B cell (primary cell): ENCODE measurements at regions not wholly inside any gene's neighbourhood (a gene's known extent, or its start where the extent isn't known, plus 50 kb on each side); places are given as distances from the start of the nearest gene placed in this dataset.

Experiments used
- ATAC-seq: fragments of 200-7000 bp; cut with Tn5 transposase; one replicate; pipeline ENCODE4 v1.10.0; 2021; ENCODE audit warnings: low read depth, mild to moderate bottlenecking, moderate number of reproducible peaks, moderate library complexity
- CTCF ChIA-PET: fragments of 350-600 bp; sonication (Branson Sonifier 250); formaldehyde crosslinking; loops from one replicate; lab custom pipeline; 2021; ENCODE audit warnings: antibody characterized with exemption, inconsistent platforms; lab: Charles Lee
- POLR2A ChIA-PET: fragments of 350-600 bp; sonication (Branson Sonifier 250); formaldehyde crosslinking; loops from one replicate; lab custom pipeline; 2021; ENCODE audit warnings: antibody characterized with exemption; lab: Charles Lee
- DNase-seq: peaks from one replicate; pipeline ENCODE4 v3.0.0; 2013
- H2AFZ ChIP-seq: 2 replicates; pipeline ENCODE4 v1.6.1; 2012; ENCODE audit warnings: mild to moderate bottlenecking, low read depth, low read length; ENCODE audit not compliant: insufficient read depth, poor library complexity, severe bottlenecking
- H3K27ac ChIP-seq, 2 donors: 1 replicate in 1 of 2; 2 replicates in 1 of 2; pipeline ENCODE4 v1.5.1; 2012 to 2013; ENCODE audit warnings: low read length in 2 of 2, mild to moderate bottlenecking in 2 of 2, moderate library complexity in 1 of 2
- H3K27me3 ChIP-seq, 4 experiments: fragments of 200-600 bp in 1 of 4; sonication (generic) in 1 of 4; replicated peaks in 1 of 4; 1 replicate in 2 of 4; 2 replicates in 2 of 4; pipeline versions ENCODE4 v1.6.1 to v1.7.0; 2013 to 2016; ENCODE audit warnings: low read length in 3 of 4, mild to moderate bottlenecking in 2 of 4, mixed read lengths in 1 of 4, moderate library complexity in 1 of 4; ENCODE audit not compliant: insufficient read depth in 4 of 4, control insufficient read depth in 3 of 4; ENCODE audit errors: control extremely low read depth in 1 of 4
- H3K36me3 ChIP-seq, 2 experiments: replicated peaks in 1 of 2; 1 replicate in 1 of 2; 2 replicates in 1 of 2; pipeline versions ENCODE4 v1.6.1 to v1.7.1; 2013; ENCODE audit warnings: low read length in 1 of 2; ENCODE audit not compliant: insufficient read depth in 2 of 2, control insufficient read depth in 1 of 2; ENCODE audit errors: control extremely low read depth in 1 of 2, extremely low read depth in 1 of 2
- H3K4me1 ChIP-seq, 2 donors: fragments of 200-600 bp in 1 of 2; sonication (generic) in 1 of 2; 1 replicate in 1 of 2; 2 replicates in 1 of 2; pipeline versions ENCODE4 v1.5.1 to v1.6.1; 2013 to 2017; ENCODE audit warnings: low read length in 2 of 2; ENCODE audit not compliant: control insufficient read depth in 2 of 2, insufficient read depth in 2 of 2
- H3K4me2 ChIP-seq: replicated peaks from 2 replicates; pipeline ENCODE3; 2012; ENCODE audit warnings: mild to moderate bottlenecking, low read depth, low read length; ENCODE audit not compliant: poor library complexity, severe bottlenecking
- H3K4me3 ChIP-seq, 5 experiments: fragments of 200-600 bp in 1 of 5; sonication (generic) in 1 of 5; 1 replicate in 3 of 5; 2 replicates in 2 of 5; pipeline versions ENCODE4 v1.5.1 to v1.7.0; 2011 to 2016; ENCODE audit warnings: low read length in 4 of 5, mild to moderate bottlenecking in 4 of 5, low read depth in 2 of 5, control low read depth in 1 of 5, moderate library complexity in 1 of 5; ENCODE audit not compliant: insufficient read depth in 1 of 5; ENCODE audit errors: control extremely low read depth in 1 of 5, extremely low read depth in 1 of 5
- H3K79me2 ChIP-seq: fragments of 200-600 bp; sonication (generic); one replicate; pipeline ENCODE4 v1.6.0; 2016; ENCODE audit warnings: low read length; ENCODE audit not compliant: control insufficient read depth, insufficient read depth
- H3K9ac ChIP-seq: fragments of 200-600 bp; sonication (generic); 2 replicates; pipeline ENCODE4 v1.6.1; 2017; ENCODE audit warnings: mild to moderate bottlenecking, low read length, moderate library complexity
- H3K9me3 ChIP-seq, 3 donors: one replicate each; pipeline versions ENCODE4 v1.6.1 to v1.7.1; 2013; ENCODE audit warnings: low read length in 2 of 3; ENCODE audit not compliant: control insufficient read depth in 2 of 3, insufficient read depth in 1 of 3; ENCODE audit errors: control extremely low read depth in 1 of 3
- H4K20me1 ChIP-seq: 2 replicates; pipeline ENCODE4 v1.6.0; 2012; ENCODE audit warnings: mild to moderate bottlenecking, low read length; ENCODE audit not compliant: insufficient read depth, control insufficient read depth, poor library complexity, severe bottlenecking
- H3K27ac Mint-ChIP-seq: one replicate; pipeline ENCODE4 v1.8.0; 2021; ENCODE audit warnings: mixed read lengths
- H3K27me3 Mint-ChIP-seq: one replicate; pipeline ENCODE4 v1.8.0; 2021; ENCODE audit warnings: mixed read lengths
- H3K4me1 Mint-ChIP-seq: one replicate; pipeline ENCODE4 v1.8.0; 2021; ENCODE audit warnings: mixed read lengths
- H3K4me3 Mint-ChIP-seq: one replicate; pipeline ENCODE4 v1.8.0; 2021; ENCODE audit warnings: mixed read lengths
- H3K9me3 Mint-ChIP-seq: one replicate; pipeline ENCODE4 v1.8.0; 2022; ENCODE audit warnings: mixed read lengths; ENCODE audit not compliant: insufficient read depth
- EZH2 ChIP-seq: IDR thresholded peaks from 2 replicates; pipeline ENCODE4 v1.6.1; 2012; ENCODE audit warnings: borderline replicate concordance, low read depth, mild to moderate bottlenecking, moderate library complexity, low read length; ENCODE audit not compliant: insufficient read depth, poor library complexity, severe bottlenecking
- WGBS: methylation state at CpG from one replicate; pipeline ENCODE4 v1.1.5; 2013; ENCODE audit warnings: missing lambda C conversion rate; ENCODE audit not compliant: insufficient coverage; 5-methylcytosine and 5-hydroxymethylcytosine counted together
- intact Hi-C: fragments of 100-400 bp; cut with micrococcal nuclease; formaldehyde crosslinking; loops from one replicate; pipeline ENCODE4 v1.10.0; 2022
- TF ChIP-seq, protein P1 (sequence below): fragments of 200-600 bp; IDR thresholded peaks from one replicate; pipeline ENCODE4 v1.8.0; 2022; ENCODE audit warnings: antibody characterized with exemption, mild to moderate bottlenecking

DNA sequence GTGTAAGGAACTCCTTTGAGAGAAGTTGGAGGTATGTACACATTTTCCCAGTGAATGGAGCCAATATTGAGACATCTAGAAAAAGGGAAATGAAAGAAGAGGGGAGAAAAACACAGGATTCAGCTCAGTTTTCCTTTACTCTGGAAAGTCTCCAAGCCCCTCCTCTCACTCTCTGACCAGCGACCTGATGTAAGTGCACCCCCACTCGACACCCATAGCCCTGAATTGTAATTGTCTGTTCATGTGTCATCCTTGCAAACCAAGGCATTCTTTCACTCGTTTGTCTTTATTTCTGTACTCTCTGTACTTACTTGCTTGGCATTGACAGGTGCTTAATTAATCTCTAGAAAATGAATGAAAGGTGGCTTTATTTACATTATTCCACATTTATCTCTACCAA, 55.7 kb upstream of the CTAGE1 start:
- Histone ChIP-seq H3K79me2 (no peaks in the 10 kb centered on the region), H3K27me3 (no peaks in the 10 kb centered on the region), H2AFZ (no peak overlapping the region), H3K9ac (no peak overlapping the region), H4K20me1 (no peaks in the 10 kb centered on the region), H3K9me3 (peaks cover 0 to 13% (median 0%) of the 10 kb centered on the region in 3 donors), H3K27ac (no peak overlapping the region), H3K36me3 (no peaks in the 10 kb centered on the region), H3K4me3 (no peak overlapping the region), H3K4me1 (no peaks in the 10 kb centered on the region), H3K4me2 (no peak overlapping the region)
- ATAC-seq (no peak), DNase-seq (no peak)
- Mint-ChIP-seq H3K4me3 (no peak overlapping the region), H3K4me1 (no peaks in the 10 kb centered on the region), H3K9me3 (peaks cover 2% of the 10 kb centered on the region), H3K27ac (no peak overlapping the region), H3K27me3 (peaks cover 5% of the 10 kb centered on the region)
- intact Hi-C loops = no loop called here
- CTCF ChIA-PET = no interaction called here
- WGBS = 83% methylated on average over 2 of the region's 3 CpGs
- TF ChIP-seq, protein P1, sequence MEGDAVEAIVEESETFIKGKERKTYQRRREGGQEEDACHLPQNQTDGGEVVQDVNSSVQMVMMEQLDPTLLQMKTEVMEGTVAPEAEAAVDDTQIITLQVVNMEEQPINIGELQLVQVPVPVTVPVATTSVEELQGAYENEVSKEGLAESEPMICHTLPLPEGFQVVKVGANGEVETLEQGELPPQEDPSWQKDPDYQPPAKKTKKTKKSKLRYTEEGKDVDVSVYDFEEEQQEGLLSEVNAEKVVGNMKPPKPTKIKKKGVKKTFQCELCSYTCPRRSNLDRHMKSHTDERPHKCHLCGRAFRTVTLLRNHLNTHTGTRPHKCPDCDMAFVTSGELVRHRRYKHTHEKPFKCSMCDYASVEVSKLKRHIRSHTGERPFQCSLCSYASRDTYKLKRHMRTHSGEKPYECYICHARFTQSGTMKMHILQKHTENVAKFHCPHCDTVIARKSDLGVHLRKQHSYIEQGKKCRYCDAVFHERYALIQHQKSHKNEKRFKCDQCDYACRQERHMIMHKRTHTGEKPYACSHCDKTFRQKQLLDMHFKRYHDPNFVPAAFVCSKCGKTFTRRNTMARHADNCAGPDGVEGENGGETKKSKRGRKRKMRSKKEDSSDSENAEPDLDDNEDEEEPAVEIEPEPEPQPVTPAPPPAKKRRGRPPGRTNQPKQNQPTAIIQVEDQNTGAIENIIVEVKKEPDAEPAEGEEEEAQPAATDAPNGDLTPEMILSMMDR = no peak
- TF ChIP-seq EZH2 = no peak
- POLR2A ChIA-PET = no interaction called here

GRCh38 chr18:22475426-22476100, 57.8 kb upstream of the CTAGE1 start:
- Histone ChIP-seq H3K79me2 (no peaks in the 10 kb centered on the region), H3K4me3 (no peak overlapping the region), H4K20me1 (no peaks in the 10 kb centered on the region), H3K9me3 (peaks cover 0 to 11% (median 0%) of the 10 kb centered on the region in 3 donors), H3K4me2 (no peak overlapping the region), H3K4me1 (no peaks in the 10 kb centered on the region), H2AFZ (no peak overlapping the region), H3K27ac (no peak overlapping the region), H3K27me3 (no peaks in the 10 kb centered on the region), H3K9ac (no peak overlapping the region), H3K36me3 (no peaks in the 10 kb centered on the region)
- no peak overlapping the region for H3K27ac Mint-ChIP-seq
- no peaks in the 10 kb centered on the region for H3K4me1 Mint-ChIP-seq
- intact Hi-C loops = no loop called here
- ChIA-PET CTCF (no interaction called here), POLR2A (no interaction called here)
- ATAC-seq = no peak
- H3K4me3 Mint-ChIP-seq = no peak overlapping the region
- H3K9me3 Mint-ChIP-seq = no peaks in the 10 kb centered on the region
- peaks cover 5% of the 10 kb centered on the region for H3K27me3 Mint-ChIP-seq
- DNase-seq = no peak
- TF ChIP-seq, protein P1 = no peak
- TF ChIP-seq EZH2 = no peak
- 100% methylated on average over 1 of the region's 7 CpGs for WGBS
